Suprapubic skin (tissue), 3 donors: ENCODE measurements at regions not wholly inside any gene's neighbourhood (a gene's known extent, or its start where the extent isn't known, plus 50 kb on each side); places are given as distances from the start of the nearest gene placed in this dataset.

Experiments
- POLR2A ChIP-seq, 2 donors: fragments of 450-650 bp; IDR thresholded peaks; one replicate each; pipeline ENCODE4 v1.6.1; 2017; ENCODE audit warnings: antibody characterized with exemption in 2 of 2, mild to moderate bottlenecking in 2 of 2, moderate library complexity in 2 of 2
- TF ChIP-seq, protein P1 (sequence below), 2 donors: fragments of 200-600 bp in 1 of 2; fragments of 450-650 bp in 1 of 2; sonication (generic) in 1 of 2; IDR thresholded peaks; one replicate each; pipeline ENCODE4 v1.5.1; 2016 to 2019; ENCODE audit warnings: antibody characterized with exemption in 2 of 2, mild to moderate bottlenecking in 1 of 2, moderate library complexity in 1 of 2

DNA sequence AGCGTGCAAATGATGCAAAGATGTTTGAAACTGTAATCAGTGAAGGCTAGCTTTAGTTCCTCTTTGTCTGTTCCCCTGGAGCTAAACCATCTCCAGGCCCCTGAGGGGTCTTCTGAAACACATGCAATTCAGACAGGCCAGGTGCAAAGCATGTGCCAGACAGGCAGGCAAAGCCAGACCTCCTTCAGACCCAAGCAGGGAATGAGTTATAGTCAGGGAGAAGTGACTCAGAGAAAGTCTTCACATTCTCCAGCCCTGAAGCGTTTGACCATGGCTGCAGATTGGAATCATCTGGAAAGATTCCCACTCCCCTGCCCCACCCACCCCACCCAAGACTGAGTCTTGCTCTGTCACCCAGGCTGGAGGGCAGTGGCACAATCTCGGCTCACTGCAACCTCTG is 187.0 kb upstream of the ISX start:
- no peak for TF ChIP-seq POLR2A (IDR thresholded peaks at IDR 0.05)
- TF ChIP-seq, protein P1, sequence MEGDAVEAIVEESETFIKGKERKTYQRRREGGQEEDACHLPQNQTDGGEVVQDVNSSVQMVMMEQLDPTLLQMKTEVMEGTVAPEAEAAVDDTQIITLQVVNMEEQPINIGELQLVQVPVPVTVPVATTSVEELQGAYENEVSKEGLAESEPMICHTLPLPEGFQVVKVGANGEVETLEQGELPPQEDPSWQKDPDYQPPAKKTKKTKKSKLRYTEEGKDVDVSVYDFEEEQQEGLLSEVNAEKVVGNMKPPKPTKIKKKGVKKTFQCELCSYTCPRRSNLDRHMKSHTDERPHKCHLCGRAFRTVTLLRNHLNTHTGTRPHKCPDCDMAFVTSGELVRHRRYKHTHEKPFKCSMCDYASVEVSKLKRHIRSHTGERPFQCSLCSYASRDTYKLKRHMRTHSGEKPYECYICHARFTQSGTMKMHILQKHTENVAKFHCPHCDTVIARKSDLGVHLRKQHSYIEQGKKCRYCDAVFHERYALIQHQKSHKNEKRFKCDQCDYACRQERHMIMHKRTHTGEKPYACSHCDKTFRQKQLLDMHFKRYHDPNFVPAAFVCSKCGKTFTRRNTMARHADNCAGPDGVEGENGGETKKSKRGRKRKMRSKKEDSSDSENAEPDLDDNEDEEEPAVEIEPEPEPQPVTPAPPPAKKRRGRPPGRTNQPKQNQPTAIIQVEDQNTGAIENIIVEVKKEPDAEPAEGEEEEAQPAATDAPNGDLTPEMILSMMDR (IDR thresholded peaks at IDR 0.05), result no peak
